ENCODE measurements at regions not wholly inside any gene's neighbourhood (a gene's known extent, or its start where the extent isn't known, plus 50 kb on each side); places are given as distances from the start of the nearest gene placed in this dataset.
A peak's percentile ranks its signal among the peaks of the same experiment; 100 is the strongest.

- no peak overlapping the region for H3K27ac Mint-ChIP-seq (ENCODE audit: unreplicated experiment)
- no peak overlapping the region for H3K4me3 Mint-ChIP-seq (ENCODE audit: unreplicated experiment)
- H3K4me1 Mint-ChIP-seq (ENCODE audit: low read depth): no peaks in the 10 kb centered on the region
- DNase-seq (ENCODE audit: low spot score): peak; percentile 28
- peaks cover 3% of the 10 kb centered on the region for H3K36me3 Mint-ChIP-seq (ENCODE audit: low read depth)
- TF ChIP-seq CTCF (IDR thresholded peaks at IDR 0.05): no peak
- H3K9me3 Mint-ChIP-seq (ENCODE audit: low read depth): no peaks in the 10 kb centered on the region
- H3K27me3 Mint-ChIP-seq (ENCODE audit: low read depth): peaks cover 40% of the 10 kb centered on the region
Measured at GRCh38 chr2:120578576-120579352, 156.9 kb upstream of the GLI2 start.

- no peaks in the 10 kb centered on the region for H3K4me1 Mint-ChIP-seq (ENCODE audit: low read depth)
- H3K36me3 Mint-ChIP-seq (ENCODE audit: low read depth): peaks cover 3% of the 10 kb centered on the region
- peak; percentile 44 for DNase-seq (ENCODE audit: low spot score)
- peaks cover 33% of the 10 kb centered on the region for H3K27me3 Mint-ChIP-seq (ENCODE audit: low read depth)
- no peak overlapping the region for H3K27ac Mint-ChIP-seq (ENCODE audit: unreplicated experiment)
- no peak for TF ChIP-seq CTCF (IDR thresholded peaks at IDR 0.05)
- H3K9me3 Mint-ChIP-seq (ENCODE audit: low read depth): no peaks in the 10 kb centered on the region
- no peak overlapping the region for H3K4me3 Mint-ChIP-seq (ENCODE audit: unreplicated experiment)
Measured at GRCh38 chr2:120579916-120580685, 155.6 kb upstream of the GLI2 start.

- DNase-seq (ENCODE audit: low spot score): peak; percentile 92
- Mint-ChIP-seq H3K36me3 (ENCODE audit: low read depth) (peaks cover 3% of the 10 kb centered on the region), H3K27me3 (ENCODE audit: low read depth) (peaks cover 30% of the 10 kb centered on the region), H3K27ac (ENCODE audit: unreplicated experiment) (no peak overlapping the region), H3K9me3 (ENCODE audit: low read depth) (no peaks in the 10 kb centered on the region), H3K4me1 (ENCODE audit: low read depth) (no peaks in the 10 kb centered on the region), H3K4me3 (ENCODE audit: unreplicated experiment) (no peak overlapping the region)
- TF ChIP-seq CTCF (IDR thresholded peaks at IDR 0.05): no peak
Measured at GRCh38 chr2:120580709-120581108, 155.0 kb upstream of the GLI2 start.

GRCh38 chr2:120583121-120583520, 152.5 kb upstream of the GLI2 start:
- no peak for DNase-seq (ENCODE audit: low spot score)
- Mint-ChIP-seq H3K27me3 (ENCODE audit: low read depth) (peaks cover 27% of the 10 kb centered on the region), H3K27ac (ENCODE audit: unreplicated experiment) (no peak overlapping the region), H3K36me3 (ENCODE audit: low read depth) (peaks cover 4% of the 10 kb centered on the region), H3K4me1 (ENCODE audit: low read depth) (peaks cover 4% of the 10 kb centered on the region), H3K4me3 (ENCODE audit: unreplicated experiment) (no peak overlapping the region), H3K9me3 (ENCODE audit: low read depth) (no peaks in the 10 kb centered on the region)
- TF ChIP-seq CTCF (IDR thresholded peaks at IDR 0.05): no peak

GRCh38 chr2:120583851-120584570, 151.7 kb upstream of the GLI2 start:
- no peak for TF ChIP-seq CTCF (IDR thresholded peaks at IDR 0.05)
- Mint-ChIP-seq H3K36me3 (ENCODE audit: low read depth) (peaks cover 4% of the 10 kb centered on the region), H3K4me1 (ENCODE audit: low read depth) (peaks cover 5% of the 10 kb centered on the region), H3K27ac (ENCODE audit: unreplicated experiment) (no peak overlapping the region), H3K4me3 (ENCODE audit: unreplicated experiment) (no peak overlapping the region), H3K9me3 (ENCODE audit: low read depth) (no peaks in the 10 kb centered on the region), H3K27me3 (ENCODE audit: low read depth) (peaks cover 23% of the 10 kb centered on the region)
- DNase-seq (ENCODE audit: low spot score): no peak
